Thyroid gland (tissue), 4 donors: ENCODE measurements at regions not wholly inside any gene's neighbourhood (a gene's known extent, or its start where the extent isn't known, plus 50 kb on each side); places are given as distances from the start of the nearest gene placed in this dataset.

Experiments
- DNase-seq, 2 donors: peaks; one replicate each; pipeline ENCODE4 v3.0.0-alpha.2; 2019
- H3K27ac ChIP-seq, 3 donors: fragments of 200-600 bp; sonication (generic); 1 replicate in 2 of 3; 2 replicates in 1 of 3; pipeline ENCODE4 v1.5.1; 2016 to 2019; ENCODE audit warnings: mild to moderate bottlenecking in 1 of 3, moderate library complexity in 1 of 3
- H3K27me3 ChIP-seq: fragments of 200-600 bp; sonication (generic); one replicate; pipeline ENCODE4 v1.5.1; 2019
- H3K36me3 ChIP-seq, 2 donors: fragments of 200-600 bp; sonication (generic); one replicate each; pipeline ENCODE4 v1.5.1; 2016 to 2019
- H3K4me1 ChIP-seq, 2 donors: fragments of 200-600 bp; sonication (generic); one replicate each; pipeline ENCODE4 v1.5.1; 2017 to 2019
- H3K4me3 ChIP-seq, 3 donors: fragments of 200-600 bp; sonication (generic); replicated peaks in 1 of 3; 1 replicate in 2 of 3; 2 replicates in 1 of 3; pipeline ENCODE4 v1.5.1; 2016; ENCODE audit warnings: mild to moderate bottlenecking in 1 of 3
- H3K9me3 ChIP-seq: fragments of 200-600 bp; sonication (generic); one replicate; pipeline ENCODE4 v1.5.1; 2017
- CTCF ChIP-seq, 6 experiments: fragments of 200-600 bp in 3 of 6; fragments of 450-650 bp in 3 of 6; sonication (generic) in 3 of 6; IDR thresholded peaks; one replicate each; pipeline ENCODE4 v1.5.1; 2016 to 2019; ENCODE audit warnings: antibody characterized with exemption in 6 of 6, mild to moderate bottlenecking in 2 of 6, inconsistent platforms in 1 of 6, moderate library complexity in 1 of 6
- POLR2A ChIP-seq, 2 donors: fragments of 450-650 bp; IDR thresholded peaks; one replicate each; pipeline ENCODE4 v1.6.1; 2017; ENCODE audit warnings: antibody characterized with exemption in 2 of 2, mild to moderate bottlenecking in 2 of 2, moderate library complexity in 1 of 2
- WGBS, 2 donors: methylation state at CpG; one replicate each; pipeline ENCODE4 v1.1.5; 2017; 5-methylcytosine and 5-hydroxymethylcytosine counted together
- intact Hi-C: fragments of 100-400 bp; cut with DNase I; formaldehyde crosslinking; loops from one replicate; pipeline ENCODE4 v1.15.1; 2023

GRCh38 chr10:118501171-118501570 lies 94.3 kb downstream of the PRLHR start:
- no peak for DNase-seq
- Histone ChIP-seq H3K27ac (no peak overlapping the region), H3K4me3 (no peak overlapping the region), H3K36me3 (no peaks in the 10 kb centered on the region), H3K27me3 (no peaks in the 10 kb centered on the region), H3K9me3 (no peaks in the 10 kb centered on the region), H3K4me1 (peaks cover 12 to 18% of the 10 kb centered on the region in 2 donors)
- 91 to 99% methylated on average over 6 of the region's 6 CpGs for WGBS, 2 donors
- intact Hi-C loops: no loop called here
- TF ChIP-seq CTCF (IDR thresholded peaks at IDR 0.05): no peak
- no peak for TF ChIP-seq POLR2A (IDR thresholded peaks at IDR 0.05)

- H3K4me1 ChIP-seq: peaks cover 12 to 18% of the 10 kb centered on the region in 2 donors
- DNase-seq: no peak
- H3K36me3 ChIP-seq: no peaks in the 10 kb centered on the region
- 85% methylated on average over 6 of the region's 6 CpGs for WGBS, 2 donors
- no peaks in the 10 kb centered on the region for H3K9me3 ChIP-seq
- no peaks in the 10 kb centered on the region for H3K27me3 ChIP-seq
- no peak for TF ChIP-seq POLR2A (IDR thresholded peaks at IDR 0.05)
- no peak for TF ChIP-seq CTCF (IDR thresholded peaks at IDR 0.05)
- no peak overlapping the region for H3K27ac ChIP-seq
- intact Hi-C loops: no loop called here
- H3K4me3 ChIP-seq: no peak overlapping the region
Measured at GRCh38 chr10:118500477-118501104, 94.9 kb downstream of the PRLHR start.

DNA sequence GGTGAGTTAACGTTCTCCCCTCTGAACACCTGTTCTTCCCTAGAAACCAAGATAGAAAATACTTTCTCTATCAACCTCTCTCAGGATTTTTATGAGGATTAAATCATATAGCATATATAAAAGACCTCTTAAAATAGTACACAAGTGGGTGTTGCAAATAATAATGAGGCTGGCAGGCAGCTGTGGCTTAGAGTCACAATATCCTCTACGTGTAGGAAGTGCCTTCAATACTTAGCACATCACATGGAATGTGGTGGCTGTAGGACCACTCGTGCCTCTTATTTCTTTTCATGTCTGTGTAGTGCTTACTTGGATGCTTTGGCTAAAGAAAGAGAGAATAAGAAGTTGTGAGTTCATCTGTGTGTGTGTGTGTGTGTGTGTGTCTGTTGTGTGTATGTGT lies 96.3 kb downstream of the PRLHR start:
- H3K27ac ChIP-seq: no peak overlapping the region
- no peaks in the 10 kb centered on the region for H3K27me3 ChIP-seq
- 69 to 75% methylated on average over 3 of the region's 3 CpGs for WGBS, 2 donors
- H3K9me3 ChIP-seq: no peaks in the 10 kb centered on the region
- peaks cover 12 to 18% of the 10 kb centered on the region in 2 donors for H3K4me1 ChIP-seq
- DNase-seq: no peak
- no peak for TF ChIP-seq CTCF (IDR thresholded peaks at IDR 0.05)
- intact Hi-C loops: no loop called here
- no peaks in the 10 kb centered on the region for H3K36me3 ChIP-seq
- H3K4me3 ChIP-seq: no peak overlapping the region

- TF ChIP-seq POLR2A (IDR thresholded peaks at IDR 0.05) (no peak), CTCF (IDR thresholded peaks at IDR 0.05) (no peak)
- Histone ChIP-seq H3K9me3 (no peaks in the 10 kb centered on the region), H3K4me3 (no peak overlapping the region), H3K4me1 (peaks cover 12 to 18% of the 10 kb centered on the region in 2 donors), H3K27me3 (no peaks in the 10 kb centered on the region), H3K27ac (no peak overlapping the region), H3K36me3 (no peaks in the 10 kb centered on the region)
- no peak for DNase-seq
- WGBS, 2 donors: 83 to 92% methylated on average over 4 of the region's 4 CpGs
- intact Hi-C loops: no loop called here
Measured at GRCh38 chr10:118498623-118499022, 96.8 kb downstream of the PRLHR start.

- intact Hi-C loops: no loop called here
- 86 to 87% methylated on average over 8 of the region's 8 CpGs for WGBS, 2 donors
- no peak overlapping the region for H3K4me3 ChIP-seq
- H3K4me1 ChIP-seq: peaks cover 9 to 11% of the 10 kb centered on the region in 2 donors
- H3K27me3 ChIP-seq: no peaks in the 10 kb centered on the region
- no peak for TF ChIP-seq CTCF (IDR thresholded peaks at IDR 0.05)
- no peak for TF ChIP-seq POLR2A (IDR thresholded peaks at IDR 0.05)
- no peak for DNase-seq
- H3K27ac ChIP-seq: no peak overlapping the region
- no peaks in the 10 kb centered on the region for H3K36me3 ChIP-seq
- no peaks in the 10 kb centered on the region for H3K9me3 ChIP-seq
Measured at GRCh38 chr10:118497227-118497626, 98.2 kb downstream of the PRLHR start.
